ENCODE measurements at regions not wholly inside any gene's neighbourhood (a gene's known extent, or its start where the extent isn't known, plus 50 kb on each side); places are given as distances from the start of the nearest gene placed in this dataset.
"Not testable (repeated sequence)": the region's sequence is repeated elsewhere in the genome, so short reads cannot be mapped to it uniquely, and the experiment has no call there.

DNA sequence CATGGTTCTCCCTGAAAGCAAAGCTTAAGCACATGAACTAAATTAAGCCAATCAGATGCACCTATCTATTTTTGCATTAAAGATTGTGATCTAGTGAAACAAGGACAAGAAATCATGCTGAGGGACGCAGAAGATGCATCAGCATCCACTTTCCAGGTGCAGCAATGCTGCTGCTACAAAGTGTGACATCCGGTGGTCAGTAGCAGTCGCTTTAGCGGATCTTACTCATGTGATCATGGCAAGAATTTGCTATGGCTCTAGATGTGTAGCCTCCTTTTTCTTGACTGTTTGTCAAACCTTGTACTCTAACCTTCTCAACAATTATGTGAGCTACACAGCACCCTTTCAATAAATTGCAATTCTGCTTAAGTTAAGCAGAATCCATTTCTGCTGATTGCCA is 126.8 kb upstream of the SMLR1 start:
- no peak for DNase-seq (ENCODE audit: low read depth in 4 of 4, low spot score in 1 of 4)

DNA sequence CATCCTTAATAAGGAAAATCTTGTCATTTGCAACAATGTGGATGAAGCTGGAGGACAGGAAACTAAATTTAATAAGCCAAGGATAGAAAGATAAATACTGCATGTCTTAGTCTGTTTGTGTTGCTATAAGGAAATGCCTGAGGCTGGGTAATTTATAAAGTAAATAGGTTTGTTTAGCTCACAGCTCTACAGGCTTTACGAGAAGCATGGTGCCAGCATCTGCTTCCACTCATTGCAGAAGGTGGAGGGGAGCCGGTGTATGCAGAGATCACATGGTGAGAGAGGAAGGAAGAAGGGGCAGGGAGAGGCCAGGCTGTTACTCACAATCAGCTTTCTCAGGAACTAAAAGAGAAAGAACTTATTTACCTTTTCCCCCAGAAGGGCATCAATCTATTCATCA is 118.9 kb upstream of the SMLR1 start:
- no peak for DNase-seq (ENCODE audit: low read depth in 4 of 4, low spot score in 1 of 4)

DNA sequence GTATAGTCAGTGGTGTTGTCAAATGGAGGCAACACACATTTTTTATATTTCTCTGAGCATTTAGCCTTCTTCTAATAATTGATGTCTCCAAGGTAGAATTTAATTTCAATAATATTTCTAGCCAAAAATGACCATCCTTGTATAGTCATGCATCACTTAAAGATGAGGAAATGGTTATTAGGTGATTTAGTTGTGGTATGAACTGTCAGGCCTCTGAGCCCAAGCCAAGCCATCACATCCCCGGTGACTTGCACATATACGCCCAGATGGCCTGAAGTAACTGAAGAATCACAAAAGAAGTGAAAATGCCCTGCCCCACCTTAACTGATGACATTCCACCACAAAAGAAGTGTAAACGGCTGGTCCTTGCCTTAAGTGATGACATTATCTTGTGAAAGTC is 115.6 kb upstream of the SMLR1 start:
- not testable (repeated sequence) for DNase-seq (ENCODE audit: low read depth in 4 of 4, low spot score in 1 of 4)

DNA sequence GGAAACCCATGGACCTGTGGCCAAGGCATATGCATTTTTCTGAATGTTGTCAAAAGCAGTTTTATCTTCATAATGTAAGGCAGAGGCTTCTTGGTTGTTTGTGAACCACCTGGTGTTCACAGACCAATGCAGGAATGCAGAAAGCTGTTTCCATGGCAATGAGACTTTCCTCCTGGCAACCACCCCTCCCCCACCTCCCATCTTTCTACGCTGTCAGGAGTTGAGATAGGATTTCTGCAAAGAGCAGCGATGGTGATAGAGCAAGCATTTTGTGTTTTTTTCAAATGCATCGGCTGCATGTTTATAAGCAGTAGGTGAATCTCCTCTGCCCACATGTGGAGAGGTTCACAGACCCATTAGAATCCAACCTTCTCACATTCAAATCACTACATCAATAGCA is 114.1 kb upstream of the SMLR1 start:
- DNase-seq (ENCODE audit: low read depth in 4 of 4, low spot score in 1 of 4): no peak

DNA sequence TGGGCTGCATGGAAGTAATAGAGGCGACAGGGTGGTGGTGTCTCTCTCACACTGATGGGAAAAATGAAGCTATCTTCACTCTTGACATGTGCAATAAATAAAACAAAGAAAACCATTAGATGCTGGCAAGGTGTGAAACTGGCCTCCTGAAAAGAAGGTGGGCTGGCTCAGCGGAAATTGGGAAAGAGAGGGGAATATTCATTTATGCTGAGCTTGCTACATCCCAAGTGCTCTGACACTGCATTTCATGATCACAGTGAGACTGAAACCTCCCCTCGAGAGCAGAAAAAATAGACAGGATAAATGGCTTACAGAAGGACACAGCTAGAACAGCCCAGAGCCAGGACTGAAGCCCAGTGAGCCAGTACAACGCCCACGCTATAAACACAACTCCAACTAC is 112.1 kb upstream of the SMLR1 start:
- no peak for DNase-seq (ENCODE audit: low read depth in 4 of 4, low spot score in 1 of 4)

DNA sequence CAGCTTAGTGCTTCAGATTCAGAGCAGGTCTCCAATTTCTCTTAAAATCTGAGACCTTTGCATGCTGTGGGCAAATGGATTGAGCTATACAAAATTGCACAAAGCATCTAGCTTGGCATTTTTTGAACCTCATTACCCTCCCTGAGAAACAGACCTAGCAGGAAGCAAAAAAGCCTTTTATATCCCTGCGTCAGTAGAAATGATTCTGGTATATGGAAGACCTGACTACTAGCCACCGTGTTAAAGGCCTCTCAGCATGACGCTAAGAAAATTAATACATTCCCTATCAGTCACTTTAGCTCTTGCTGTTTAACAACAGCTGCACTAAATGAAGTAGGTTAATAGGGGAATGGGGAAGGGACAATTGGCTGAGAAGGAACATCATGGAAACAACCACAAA is 110.7 kb upstream of the SMLR1 start:
- DNase-seq (ENCODE audit: low read depth in 4 of 4, low spot score in 1 of 4): no peak

DNA sequence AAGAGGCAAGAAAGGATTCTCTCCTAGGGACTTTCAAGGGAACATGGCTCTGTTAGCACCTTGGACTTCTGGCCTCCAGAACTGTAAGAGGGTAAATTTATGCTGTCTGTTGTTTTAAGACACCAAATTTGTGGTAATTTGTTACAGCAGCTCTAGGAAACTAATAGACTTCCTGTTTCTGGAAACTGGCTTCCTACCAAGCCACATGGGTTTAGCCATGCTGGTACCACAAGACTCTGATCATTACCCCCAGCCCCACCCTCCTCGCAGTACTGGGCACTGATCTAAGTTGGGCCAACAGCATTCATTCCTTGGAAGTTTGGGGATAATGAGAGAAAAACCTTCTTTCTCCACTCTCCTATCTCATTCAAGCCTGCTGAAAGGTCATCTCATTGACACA is 109.5 kb upstream of the SMLR1 start:
- no peak for DNase-seq (ENCODE audit: low read depth in 4 of 4, low spot score in 1 of 4)

DNA sequence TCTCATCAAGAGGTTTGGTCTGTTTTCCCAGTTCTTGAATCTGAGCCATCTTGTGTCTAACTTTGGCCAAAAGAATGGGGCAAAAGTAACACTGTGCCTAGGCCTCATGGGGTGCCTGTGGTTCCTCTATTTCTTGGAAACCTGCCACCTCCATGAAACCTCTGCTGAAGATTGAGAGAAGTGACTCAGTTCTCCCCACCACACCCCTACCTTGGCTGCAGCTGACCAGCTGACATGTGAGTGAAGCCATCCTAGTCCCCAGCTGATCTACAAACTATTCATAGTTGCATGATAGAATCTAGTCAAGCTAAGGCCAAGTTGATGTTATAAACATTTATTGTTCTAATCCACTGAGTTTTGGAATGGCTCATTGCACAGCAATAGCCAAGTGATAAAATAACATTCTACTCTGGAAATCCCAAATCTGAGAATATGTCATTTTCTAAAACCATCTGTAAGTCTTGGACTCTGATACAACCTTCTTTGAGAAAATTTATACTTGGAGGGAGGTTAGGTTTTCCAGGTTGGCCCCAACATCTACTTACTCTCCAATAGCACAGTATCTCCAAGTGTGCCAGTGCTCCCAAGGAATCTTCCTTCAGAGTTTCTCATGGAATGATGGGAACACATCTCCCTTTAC is 107.0 kb upstream of the SMLR1 start:
- no peak for DNase-seq (ENCODE audit: low read depth in 4 of 4, low spot score in 1 of 4)

DNA sequence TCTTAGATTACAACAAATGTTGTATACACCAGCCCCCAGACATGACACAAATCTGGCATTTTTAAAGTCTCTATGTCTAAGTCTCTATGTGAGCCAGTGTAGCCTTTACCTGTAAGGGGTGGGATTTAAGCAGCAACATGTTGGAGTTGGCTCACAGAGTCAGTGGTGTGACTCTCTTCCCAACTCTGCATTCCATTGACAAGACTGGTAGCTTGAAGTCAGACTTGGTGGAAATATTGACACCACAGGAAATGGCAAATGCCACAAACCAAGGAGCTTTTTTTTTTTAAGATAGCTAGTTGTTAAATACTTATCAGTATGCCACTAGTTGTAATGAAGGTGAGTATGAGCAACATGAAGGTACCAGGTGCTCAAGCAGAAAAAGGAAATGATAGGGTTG is 103.1 kb upstream of the SMLR1 start:
- no peak for DNase-seq (ENCODE audit: low read depth in 4 of 4, low spot score in 1 of 4)

DNA sequence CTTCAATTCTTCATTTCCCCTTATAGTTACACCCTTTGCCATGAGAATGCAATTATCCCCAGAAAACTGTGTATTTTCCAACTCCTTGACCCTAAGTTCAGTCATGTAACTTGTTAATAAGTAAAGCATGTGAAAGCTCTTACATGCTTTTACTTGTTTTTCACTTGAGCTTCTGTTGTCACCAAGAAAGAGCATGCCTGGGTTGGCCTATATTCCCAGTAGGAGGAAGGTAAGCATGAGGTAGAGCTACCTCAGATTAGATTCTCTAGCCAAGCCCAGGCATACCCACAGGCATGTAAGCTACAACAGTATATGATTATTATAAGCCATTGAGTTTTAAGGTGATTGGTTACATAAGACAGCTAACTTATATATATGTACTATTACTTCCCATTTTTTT is 101.7 kb upstream of the SMLR1 start:
- DNase-seq (ENCODE audit: low read depth in 4 of 4, low spot score in 1 of 4): no peak

DNA sequence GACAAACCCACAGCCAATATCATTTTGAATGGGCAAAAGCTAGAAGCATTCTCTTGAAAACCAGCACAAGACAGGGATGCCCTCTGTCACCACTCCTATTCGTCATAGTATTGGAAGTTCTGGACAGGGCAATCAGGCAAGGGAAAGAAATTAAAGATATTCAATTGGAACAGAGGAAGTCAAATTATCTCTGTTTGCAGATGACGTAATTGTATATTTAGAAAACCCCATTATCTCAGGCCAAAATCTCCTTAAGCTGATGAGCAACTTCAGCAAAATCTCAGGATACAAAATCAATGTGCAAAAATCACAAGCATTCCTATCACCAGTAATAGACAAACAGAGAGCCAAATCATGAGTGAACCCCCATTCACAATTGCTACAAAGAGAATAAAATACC is 99.1 kb upstream of the SMLR1 start:
- not testable (repeated sequence) for DNase-seq (ENCODE audit: low read depth in 4 of 4, low spot score in 1 of 4)

DNA sequence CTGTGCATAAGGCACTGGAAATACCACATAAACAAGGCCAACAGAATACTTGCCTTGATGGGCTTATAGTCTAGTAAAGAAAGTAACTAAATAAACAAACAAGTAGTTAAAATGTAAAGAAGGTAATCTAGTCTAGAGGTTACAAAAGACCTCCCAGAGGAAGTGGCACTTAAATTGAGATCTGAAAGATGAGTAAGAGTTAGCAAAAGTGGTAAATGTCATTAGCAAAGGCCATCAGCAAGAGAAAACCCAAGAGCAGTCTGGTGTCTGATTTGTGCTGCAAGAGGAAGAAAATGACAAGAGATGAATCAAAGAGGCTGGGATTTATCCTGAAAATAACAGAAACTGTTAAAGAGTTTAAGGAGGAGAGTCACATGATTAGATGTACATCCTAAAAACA is 96.6 kb upstream of the SMLR1 start:
- DNase-seq (ENCODE audit: low read depth in 4 of 4, low spot score in 1 of 4): no peak

DNA sequence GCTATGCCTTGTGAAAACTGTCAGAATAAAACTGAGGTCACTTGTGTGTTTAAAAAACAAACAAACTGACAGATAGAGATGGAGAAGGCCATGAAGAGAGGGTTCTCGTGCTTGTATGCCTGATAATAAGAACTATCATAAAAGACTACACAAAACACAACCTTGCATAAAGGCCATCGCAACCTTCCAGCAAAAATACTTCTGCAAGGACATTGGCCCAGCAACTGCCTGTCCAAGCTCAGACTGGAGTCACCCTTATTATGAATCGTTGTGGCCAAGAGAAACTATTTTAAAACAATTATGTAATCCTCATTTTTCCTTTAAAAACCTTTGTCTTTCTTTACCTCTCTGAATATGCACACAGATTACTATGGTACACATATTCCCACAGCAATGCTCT is 93.0 kb upstream of the SMLR1 start:
- no peak for DNase-seq (ENCODE audit: low read depth in 4 of 4, low spot score in 1 of 4)

DNA sequence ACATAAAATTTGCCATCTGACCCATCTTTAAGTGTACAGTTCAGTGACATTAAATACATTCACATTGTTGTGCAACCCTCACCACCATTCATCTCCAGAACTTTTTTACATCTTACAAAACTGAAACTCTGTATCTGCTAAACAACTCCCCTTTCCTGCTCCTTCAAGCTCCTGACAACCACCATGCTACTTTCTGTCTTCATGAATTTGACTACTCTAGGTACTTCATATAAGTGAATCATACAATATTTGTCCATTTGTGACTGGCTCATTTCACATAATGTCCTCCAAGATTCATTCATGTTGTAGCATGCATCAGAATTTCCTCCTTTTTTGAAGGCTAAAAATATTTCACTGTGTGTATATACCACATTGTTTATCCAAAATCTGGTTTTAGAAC is 86.9 kb upstream of the SMLR1 start:
- DNase-seq (ENCODE audit: low read depth in 4 of 4, low spot score in 1 of 4): no peak

DNA sequence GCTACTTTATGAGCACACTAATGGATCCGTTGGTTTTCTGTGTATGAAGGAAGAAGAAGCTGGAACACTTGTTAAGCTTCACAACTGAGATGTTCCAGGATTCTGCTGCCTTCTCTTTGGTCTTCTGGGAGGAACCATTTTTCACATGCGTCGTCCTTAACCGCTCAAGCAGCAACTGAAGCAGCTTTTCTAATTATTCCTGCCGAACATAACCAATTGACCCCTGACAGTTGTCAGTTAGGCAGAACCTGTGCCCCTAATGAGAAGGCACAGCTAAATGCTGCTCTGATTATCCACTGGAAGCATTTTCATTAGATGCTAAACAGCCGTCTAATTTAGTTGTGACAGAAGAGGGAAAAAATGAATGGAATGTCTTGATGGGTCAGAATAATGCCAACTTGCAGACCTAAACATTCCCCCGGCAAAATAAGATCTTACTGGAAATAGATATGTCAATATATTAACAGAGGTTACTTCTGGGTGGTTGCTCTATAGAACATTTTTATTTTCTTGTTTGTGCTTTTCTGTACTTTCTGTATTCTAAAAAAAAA is 85.0 kb upstream of the SMLR1 start:
- no peak for DNase-seq (ENCODE audit: low read depth in 4 of 4, low spot score in 1 of 4)

DNA sequence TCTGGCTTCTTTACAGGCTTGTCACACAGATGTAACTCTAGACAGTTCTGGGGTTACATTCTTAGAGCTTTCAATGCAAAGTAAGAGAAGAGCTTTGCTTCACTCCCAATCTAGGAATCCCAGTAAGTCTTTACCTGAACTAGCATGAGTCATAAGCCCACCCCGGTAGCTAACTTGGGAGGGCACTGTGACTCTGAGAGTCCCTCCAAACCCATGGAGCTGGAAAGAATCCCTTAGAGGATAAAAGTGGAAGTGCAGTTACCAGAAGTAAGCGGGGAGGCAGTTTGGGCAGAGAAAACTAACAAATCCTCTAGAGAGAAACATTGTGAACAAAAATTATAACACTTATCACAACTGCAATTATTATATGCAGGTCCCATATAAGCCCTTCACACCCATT is 84.0 kb upstream of the SMLR1 start:
- DNase-seq (ENCODE audit: low read depth in 4 of 4, low spot score in 1 of 4): no peak

DNA sequence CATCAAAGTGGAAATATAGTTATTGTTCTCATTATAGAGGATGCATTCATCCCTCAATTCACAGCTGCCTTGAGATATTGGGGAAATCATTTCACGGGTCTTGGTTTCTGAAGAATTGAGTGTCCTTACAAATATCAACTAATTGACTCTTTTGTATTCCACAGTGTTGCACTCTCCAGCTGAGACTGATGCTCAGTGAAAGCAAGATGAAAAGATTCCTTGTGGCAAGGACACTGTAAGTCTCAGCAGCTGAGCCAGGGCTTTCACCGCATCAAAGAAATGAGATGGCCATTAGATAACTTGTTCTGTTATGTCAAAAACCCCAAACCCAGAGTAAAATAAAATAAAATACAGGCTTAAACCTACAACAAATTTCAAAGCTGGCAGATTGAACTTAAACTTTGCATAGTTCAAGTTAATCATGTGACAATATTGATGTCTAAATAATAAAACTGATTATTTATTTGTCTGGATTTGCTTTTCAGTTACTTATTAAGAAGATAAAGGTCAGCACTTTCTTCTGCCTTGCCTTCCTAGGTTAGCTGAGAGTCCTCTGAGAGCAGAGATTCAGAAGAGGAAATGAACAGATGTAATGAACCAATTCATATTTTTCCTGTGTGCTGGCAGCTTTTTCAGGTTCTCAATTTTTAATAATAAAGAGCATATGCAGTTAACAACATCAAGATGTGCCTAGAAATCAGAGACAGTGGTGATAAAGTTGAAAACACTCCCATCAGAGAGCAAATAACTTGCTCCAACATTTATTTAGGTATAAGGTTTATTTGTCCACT is 82.4 kb upstream of the SMLR1 start:
- DNase-seq (ENCODE audit: low read depth in 4 of 4, low spot score in 1 of 4): no peak

DNA sequence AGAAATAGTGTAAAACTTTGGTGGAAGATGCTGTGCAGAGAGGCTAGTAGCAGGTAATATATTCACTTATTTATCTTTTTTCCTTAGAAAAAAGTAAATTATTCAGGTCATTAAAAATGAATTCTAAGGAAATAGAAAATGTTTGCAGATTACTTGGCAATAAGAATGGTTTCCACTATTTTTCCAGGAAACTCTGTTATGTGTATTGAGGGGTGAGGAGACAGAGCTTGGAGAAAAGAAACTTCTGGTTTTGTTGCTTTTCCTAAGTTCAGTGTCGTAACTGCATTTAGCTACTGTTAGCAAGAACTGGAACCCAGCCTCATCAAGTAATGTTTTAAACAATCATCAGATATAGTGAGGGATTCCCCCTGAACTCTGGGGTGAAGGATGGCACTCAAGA is 79.2 kb upstream of the SMLR1 start:
- no peak for DNase-seq (ENCODE audit: low read depth in 4 of 4, low spot score in 1 of 4)

DNA sequence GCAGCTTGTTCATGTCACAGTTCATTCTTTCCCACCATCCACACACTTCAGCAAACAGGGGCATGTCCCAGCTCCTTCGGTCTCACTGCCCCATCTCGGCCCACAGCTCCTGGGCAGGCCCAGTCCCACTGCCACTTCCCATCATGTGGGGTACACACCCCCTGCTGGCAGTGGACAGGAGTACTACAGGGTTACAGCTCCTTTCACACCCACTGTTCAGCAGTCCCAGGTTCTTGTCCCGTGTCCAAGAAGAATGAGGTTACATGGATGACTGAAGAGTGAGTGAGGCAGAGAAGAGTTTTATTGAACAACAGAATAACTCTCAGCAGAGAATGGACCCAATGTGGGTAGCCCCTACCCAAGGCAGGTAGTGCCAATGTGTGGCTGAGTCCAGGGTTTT is 77.8 kb upstream of the SMLR1 start:
- no peak for DNase-seq (ENCODE audit: low read depth in 4 of 4, low spot score in 1 of 4)

DNA sequence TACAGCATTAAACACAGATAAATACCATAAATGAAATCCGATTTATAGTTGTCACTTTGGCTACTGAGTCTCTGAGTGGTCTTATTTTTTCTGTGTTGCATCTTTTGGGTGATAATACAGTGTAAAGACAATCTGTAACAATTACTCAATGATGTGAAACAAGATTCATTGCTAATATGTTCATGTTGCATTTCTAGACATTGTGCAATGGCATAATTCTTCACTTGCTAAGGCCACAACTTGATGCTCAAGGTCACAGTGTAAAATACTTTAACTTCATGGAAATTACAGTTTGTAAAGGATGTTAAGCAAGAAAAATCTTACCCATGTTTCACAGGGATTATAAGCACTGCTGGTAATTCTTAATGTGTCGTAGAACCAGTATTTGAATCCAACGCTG is 74.9 kb upstream of the SMLR1 start:
- no peak for DNase-seq (ENCODE audit: low read depth in 4 of 4, low spot score in 1 of 4)

DNA sequence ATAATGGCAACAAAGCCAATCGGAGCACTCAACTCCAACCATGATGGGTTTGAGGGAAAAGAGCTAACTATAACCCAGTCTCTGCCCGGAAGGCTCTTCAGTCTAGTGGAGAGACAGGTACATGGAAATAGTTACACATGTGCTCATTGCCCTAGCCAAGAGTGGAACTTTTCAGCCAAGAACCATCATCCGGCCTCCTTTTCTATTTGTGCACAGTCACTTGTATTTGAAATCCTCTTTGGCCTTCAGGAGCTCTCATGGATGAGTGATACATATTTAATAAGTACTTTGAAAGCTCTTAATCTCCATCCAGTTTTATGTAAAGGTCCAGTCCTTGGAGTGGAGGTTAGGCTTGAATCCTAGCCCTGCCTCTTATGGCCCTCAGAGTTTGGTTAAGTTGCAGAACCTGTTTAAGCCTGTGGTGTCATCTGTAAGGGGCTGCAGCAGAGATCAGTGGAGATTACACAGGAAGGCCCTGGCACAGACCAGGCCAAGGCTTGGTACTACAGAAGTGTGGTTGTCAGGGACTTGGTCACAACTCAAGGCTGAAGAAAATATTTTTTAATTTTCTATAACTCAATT is 72.3 kb upstream of the SMLR1 start:
- no peak for DNase-seq (ENCODE audit: low read depth in 4 of 4, low spot score in 1 of 4)

DNA sequence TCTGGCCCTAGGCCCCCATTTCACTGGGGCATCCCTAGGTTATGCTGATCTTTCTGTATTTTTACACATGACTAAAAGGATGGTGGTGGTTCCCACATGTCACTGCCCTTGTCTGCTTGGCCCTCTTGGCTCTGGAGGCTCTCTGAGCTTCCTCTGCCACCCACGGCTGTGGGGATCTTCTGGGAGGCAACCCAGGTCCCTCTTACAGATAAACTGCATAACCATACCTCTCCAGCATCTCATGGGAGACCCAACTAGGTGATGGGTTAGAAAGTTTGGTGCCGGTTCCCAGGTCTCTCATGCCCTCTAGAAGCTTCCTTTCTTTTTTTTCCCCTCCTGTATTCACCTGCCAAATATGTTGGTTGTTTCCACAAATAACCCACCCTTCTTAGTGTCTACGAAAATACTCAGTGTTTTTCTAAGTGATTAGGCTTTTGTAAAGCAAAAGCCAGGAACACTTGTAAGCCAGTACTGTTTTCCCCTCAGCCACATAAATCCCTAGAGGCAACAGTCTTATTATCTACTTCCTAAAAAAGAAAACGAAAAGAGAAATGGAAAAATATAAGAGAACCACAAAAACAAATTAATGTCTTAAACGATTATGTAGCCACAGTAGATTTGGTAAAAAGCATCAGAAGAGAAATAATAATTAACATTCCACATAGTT is 71.7 kb upstream of the SMLR1 start:
- DNase-seq (ENCODE audit: low read depth in 4 of 4, low spot score in 1 of 4): no peak
